ENCODE measurements at regions not wholly inside any gene's neighbourhood (a gene's known extent, or its start where the extent isn't known, plus 50 kb on each side); places are given as distances from the start of the nearest gene placed in this dataset.
"Not testable (repeated sequence)": the region's sequence is repeated elsewhere in the genome, so short reads cannot be mapped to it uniquely, and the experiment has no call there.

DNA sequence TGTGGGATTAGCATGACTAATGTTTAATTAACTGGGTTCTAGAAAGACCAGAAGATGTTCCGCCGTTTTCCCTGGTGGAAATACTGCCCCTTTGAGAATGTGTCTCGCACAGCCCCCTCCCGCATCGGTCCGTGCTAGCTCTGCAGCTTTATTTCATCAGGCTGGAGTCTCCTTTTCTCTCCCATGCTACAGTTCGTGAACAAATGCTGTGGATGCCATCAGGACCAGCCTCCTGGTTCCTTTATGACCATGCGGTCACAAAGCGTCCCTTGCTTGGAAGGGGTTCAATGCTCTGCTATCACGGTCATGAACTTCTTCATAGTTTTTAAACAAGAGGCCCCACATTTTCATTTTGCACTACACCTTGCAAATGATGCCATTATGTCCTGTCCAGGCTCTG is 157.7 kb upstream of the TMEM132C start:
- FAIRE-seq: no peak

DNA sequence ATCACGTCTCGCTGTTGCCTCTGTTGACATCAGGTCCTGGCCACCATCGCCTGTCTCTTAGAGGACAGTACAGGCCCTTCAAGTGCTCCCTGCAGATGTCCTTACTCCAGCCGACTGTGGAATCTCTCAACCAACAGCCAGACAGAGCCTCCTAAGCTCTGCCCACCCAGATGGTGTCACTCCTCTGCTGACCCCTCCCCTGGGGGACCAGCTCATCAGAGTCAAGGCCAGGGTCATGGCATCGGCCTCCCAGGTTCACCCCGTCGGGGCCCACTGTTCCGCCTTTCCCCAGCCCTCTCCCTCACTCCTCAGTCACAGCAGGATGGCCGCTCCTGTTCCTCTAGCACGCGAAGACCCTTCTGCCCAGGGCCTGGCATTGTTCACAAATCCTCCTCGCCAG is 157.3 kb upstream of the TMEM132C start:
- FAIRE-seq: no peak

DNA sequence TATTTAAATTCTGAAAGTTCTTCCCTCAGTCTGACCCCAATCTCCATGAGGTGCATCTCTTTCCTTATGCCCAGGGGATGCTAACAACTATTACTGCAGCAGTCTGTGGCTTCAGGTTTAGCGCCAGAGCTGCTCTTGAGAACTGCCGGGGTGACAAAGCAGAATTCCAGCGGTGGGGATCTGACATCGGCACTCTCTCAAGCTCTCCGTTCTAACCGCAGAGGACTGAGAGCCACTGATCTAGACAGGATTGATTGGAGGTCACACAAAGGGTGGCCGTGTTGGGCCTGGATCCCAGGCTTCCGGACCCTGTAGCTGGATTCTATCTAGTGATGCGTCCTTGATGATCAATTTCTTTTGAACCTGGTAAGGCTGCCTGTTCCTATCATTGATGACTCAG is 155.6 kb upstream of the TMEM132C start:
- FAIRE-seq: no peak

DNA sequence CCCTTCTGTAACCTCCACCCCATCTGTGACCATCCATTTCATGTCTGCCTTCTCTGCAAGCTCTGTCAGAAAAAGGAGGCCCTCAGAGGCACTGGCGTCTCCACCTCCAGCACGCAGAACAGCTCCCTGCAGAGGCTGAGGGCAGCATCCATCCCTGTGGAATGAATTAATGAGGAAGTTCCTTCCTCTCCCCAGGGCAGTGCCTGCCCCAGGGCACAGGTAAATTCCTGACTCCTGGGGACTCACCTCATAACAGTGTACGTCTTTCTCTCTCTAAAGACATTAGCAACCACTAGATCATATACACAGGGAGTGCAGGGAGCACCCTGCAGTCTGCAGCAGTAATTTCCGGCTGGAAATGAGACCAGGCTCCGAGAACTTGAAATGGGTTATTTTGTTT is 155.0 kb upstream of the TMEM132C start:
- FAIRE-seq: no peak

DNA sequence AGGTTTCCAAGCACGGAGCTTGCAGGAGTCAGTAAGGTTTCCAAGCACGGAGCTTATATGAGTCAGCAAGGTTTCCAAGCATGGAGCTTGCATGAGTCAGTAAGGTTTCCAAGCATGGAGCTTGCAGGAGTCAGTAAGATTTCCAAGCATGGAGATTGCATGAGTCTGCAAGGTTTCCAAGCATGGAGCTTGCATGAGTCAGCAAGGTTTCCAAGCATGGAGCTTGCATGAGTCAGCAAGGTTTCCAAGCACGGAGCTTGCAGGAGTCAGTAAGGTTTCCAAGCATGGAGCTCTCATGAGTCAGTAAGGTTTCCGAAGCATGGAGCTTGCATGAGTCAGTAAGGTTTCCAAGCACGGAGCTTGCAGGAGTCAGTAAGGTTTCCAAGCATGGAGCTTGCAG is 153.7 kb upstream of the TMEM132C start:
- not testable (repeated sequence) for FAIRE-seq

DNA sequence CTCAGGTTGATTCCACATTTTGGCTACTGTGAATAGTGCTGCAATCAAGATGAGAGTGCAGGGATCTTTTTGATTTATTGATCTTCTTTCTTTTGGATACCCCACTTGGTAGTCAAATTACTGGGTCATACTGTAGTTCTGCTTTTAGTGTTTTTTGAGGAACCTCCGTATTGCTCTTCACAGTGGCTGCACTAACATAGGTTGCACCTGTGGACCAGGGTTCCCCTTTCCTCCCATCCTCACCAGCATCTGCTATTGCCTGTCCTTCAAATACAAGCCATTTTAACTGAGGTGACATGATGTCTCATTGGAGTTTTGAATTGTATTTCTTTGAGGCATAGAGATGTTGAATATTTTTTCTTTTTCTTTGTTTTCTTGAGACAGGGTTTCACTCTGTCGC is 152.5 kb upstream of the TMEM132C start:
- no peak for FAIRE-seq

DNA sequence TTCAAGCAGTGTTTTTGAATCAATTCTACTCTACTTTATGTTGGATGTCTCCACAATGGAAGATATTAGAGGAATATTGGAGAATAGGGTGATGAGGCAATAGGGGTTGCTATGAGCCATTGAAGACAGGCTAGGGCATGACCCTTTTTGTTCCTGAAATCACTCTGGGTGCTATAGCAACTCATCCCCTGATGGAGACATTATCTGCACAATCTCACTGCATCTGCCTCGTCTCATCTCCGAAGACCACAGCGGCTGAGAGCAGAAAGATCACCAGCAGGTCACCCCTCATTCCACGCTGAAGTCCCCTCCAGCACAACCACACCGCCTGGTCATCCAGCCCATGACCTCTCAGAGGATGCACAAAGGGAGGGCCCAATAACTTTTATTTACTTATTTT is 150.4 kb upstream of the TMEM132C start:
- FAIRE-seq: no peak

DNA sequence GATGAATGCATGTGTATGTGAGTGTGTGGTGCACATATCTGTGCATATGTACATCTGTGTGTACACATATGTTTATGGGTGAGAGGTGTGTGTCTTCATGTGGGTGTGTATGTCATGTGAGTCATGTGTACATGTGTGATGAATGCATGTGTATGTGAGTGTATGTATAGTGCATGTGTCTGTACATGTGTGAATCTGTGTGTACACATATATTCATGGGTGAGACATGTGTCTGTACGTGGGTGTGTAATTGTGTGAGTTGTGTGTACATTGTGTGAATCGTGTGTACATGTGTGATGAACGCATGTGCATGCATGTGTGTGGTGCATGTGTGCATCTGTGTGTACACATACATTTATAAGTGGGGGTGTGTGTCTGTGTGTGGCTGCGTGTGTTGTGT is 146.9 kb upstream of the TMEM132C start:
- FAIRE-seq: no peak

DNA sequence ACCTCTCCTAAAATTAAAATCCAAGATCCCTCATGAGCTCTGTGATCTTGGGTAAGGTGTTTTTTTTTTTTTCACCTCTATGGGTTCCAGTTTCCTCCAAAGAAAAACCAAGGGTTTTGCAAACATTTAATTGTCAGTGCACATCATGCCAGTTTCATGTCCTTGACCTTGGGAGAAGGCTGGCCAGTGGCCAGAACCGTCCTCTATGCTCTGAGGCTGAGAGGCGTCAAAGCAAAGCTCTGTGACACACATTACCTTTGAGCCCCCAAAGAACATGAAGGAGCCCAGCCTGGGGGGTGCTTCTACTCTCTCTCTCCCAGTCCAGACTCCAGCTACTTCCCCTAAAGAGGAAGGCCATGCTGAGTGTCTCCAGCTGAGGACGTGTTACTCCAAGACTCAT is 145.5 kb upstream of the TMEM132C start:
- no peak for FAIRE-seq

DNA sequence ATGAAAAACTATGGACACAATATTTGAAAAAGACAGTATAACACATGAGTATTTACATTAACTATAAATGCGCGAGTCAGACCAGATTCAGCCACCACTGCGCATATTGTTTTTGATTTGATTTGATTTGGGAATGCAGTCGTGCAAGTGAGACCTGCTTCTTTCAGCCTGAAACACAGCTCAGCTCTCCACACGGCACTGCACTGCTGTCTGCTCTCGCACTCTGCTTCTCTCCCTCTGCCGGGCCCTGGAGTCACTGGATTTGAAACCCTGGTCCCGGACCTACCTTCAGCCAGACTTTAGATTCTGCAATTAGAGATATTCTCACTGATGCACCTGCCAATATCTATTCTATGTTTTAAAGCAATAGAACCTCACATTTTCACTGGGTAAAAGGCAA is 143.9 kb upstream of the TMEM132C start:
- FAIRE-seq: no peak

DNA sequence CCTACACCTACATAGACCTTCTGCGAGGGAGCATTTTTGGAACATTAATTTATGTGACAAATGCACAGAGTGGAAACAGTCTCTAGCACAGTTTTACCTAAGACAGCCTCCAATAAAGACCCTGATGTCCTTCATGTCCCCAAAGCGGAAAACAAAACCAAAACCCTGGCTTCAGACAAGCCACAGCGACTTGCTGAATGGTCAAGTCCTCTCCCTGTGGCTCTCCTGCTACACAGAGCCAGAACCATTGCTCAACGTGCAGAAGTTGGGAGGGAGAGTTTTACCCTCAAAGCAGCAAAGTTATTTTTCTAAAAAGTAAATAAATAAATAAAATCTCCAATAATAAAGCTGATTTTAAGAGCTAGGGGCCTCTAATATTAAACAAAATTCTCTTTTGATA is 135.0 kb upstream of the TMEM132C start:
- no peak for FAIRE-seq

DNA sequence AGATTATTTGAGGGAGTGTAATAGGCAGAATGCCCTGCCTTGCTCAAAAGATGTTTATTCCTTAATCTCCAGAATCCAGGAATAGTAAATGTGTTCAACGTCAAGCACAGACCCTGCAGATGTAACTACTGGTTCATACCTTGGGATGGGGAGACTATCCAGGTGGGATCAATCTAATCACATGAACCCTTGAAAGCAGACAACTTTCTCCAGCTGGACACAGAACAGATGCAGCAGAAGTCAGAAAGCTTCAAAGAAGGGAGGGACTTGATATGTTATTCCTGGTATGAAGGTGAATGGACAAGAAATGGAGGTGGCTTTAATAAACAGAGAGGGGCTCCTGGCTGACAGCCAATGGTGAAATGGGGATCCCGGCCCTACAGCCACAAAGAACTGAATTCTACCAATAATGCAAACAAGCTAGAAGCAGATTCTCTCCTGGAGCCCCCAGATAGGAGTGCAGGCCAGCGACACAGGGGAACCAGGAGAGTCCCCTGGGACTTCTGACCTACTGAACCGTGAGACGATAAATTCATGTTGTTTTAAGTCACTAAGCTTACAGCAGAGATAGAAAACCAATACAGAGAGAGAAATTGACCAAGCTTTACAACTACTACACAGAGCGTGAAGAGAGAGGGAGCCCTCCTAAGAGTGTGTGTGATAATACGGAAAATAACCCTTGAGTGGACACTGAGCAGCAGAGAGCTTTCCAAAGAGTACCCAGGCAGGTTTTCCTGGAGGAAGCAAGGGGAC is 133.5 kb upstream of the TMEM132C start:
- FAIRE-seq: no peak

DNA sequence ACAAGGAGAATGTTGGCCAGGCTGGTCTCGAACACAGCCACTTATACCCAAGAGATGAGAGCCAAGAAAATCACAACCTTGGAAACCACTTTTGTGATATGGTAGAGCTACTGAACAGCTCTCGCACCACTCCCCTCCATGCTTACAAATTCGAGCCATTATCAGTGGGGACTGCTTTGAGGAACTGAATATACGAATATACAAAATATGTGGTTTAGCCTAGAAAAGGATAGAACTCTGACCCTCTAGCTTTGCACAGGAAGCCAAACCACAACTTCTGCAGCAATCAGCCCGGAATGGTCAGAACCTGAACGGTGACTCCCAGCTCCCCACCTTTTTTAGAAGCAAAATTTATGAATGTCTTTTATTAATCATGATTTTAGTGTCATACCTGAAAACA is 129.8 kb upstream of the TMEM132C start:
- FAIRE-seq: no peak

DNA sequence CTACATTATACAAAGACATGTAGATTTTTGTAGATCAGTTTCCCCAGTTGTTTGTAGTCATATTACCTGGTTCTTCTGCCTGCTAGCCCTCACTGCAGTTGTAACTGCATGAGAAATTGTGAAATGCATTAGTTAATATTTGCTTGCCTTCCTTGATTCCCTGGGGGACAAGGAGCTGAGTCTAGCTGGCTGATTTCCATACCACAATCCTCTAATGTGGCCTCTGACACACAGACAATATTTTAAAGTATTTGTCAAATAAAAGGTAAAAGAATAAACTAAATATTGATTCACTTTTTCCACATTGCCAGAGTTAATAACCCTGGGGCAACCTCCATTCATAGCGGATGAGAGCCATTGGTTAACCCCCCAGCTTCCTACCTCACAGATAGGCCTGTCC is 128.8 kb upstream of the TMEM132C start:
- no peak for FAIRE-seq

DNA sequence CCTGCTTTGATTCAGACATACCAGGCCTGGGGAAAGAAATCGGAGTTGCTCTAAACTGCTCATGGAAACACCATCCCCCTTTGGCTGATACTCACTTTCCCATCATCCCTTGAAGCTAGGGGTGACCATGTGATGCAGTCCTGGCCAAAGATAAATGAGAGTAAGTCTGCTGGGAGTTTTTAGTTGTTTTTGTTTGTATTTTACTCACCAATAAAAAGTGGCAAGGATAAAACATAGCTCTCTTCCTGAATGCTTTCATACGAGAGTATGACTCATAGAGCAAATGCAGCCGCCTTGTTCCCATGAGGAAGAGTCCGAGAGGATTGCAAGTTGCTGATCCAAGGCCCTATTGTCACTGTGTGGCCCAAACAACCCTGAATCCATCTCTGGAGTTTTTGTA is 126.4 kb upstream of the TMEM132C start:
- FAIRE-seq: no peak

DNA sequence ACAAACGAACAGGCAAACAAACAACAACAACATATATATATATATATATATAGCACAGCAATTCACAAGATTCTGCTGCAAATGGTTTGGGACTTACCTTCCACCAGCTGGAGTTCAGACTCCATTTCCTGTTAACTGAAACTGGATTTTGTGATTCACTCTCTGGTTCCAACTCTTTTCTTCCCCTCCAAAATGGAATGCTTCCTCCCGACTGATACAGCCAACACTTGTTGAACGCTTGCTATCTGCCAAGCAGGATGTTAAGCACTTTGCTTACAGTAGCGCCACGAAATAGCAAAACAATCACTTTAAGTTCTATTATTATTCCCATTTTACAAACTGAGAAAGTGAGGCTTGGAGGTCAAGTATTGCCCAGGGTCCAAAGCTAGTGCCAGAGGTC is 116.0 kb upstream of the TMEM132C start:
- no peak for FAIRE-seq

DNA sequence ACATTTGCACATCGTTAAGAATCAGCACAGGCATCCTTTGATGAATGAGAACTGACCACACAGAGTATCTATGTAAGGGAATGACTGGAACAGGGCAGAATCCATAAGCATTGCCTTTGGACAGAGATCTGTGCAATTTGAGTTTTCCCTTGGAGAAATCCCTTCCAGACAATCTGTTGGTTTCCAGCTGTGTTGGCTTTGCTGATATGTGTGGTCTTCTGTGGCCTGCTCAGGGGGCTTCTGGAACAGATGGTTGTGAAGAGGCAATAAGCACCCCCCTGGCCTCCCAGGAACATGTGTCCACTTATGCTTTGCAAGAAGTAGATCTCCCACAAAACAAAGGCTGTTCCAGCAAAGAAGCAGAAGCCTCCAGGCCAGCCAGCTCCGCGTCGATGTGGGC is 111.4 kb upstream of the TMEM132C start:
- no peak for FAIRE-seq

DNA sequence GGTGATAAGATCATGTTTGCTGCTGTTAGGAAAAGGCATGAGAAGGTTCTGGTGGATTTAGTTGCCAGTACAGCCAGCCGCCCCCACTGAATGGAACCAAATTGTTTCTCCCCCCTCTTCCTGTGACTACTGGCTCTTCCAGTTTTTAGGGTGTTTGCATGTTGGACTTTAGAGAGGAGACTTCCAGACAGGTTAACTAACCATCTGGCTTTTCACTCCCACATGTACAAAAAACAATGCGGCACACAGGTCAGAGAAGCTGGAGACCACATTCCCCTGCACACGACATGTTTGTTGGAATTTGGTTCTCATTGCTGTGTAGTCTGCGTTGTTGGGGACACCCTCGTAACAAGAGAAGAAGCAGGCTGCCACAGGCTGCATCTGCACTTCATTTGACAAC is 103.9 kb upstream of the TMEM132C start:
- no peak for FAIRE-seq

DNA sequence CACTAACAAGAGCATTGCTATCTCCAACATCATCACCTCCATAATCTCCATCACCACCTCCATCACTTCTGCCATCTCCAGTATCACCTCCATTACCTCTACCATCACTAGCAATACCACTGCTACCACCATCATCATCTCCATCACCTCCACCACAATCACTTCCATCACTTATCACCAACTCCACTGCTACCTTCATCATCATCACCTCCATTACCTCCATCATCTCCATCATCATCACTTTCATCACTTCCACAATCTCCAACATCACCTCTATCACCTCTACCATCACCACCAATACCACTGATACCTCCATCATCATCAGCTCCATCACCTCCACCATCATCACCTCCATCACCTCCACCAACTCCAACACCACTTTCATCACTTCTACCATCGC is 102.4 kb upstream of the TMEM132C start:
- FAIRE-seq: no peak

DNA sequence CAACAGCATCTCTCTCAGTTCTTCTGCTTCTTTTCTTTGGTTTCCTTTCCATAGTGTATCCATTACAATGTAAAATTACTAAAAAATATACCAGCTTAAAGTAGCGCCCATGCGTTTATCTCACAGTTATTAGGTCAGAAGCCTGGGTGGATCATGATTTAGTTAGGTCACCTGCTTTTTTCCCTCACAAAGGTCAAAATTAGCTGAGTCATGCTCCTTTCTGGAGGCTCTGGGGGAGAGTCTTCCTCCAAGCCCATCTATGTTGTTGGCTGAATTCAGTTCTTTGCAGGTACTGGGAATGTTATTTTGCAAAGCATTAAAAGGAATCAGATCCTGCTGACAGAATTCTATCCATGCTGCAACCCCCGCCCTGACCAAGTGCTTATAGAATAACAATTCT is 101.6 kb upstream of the TMEM132C start:
- FAIRE-seq: no peak

DNA sequence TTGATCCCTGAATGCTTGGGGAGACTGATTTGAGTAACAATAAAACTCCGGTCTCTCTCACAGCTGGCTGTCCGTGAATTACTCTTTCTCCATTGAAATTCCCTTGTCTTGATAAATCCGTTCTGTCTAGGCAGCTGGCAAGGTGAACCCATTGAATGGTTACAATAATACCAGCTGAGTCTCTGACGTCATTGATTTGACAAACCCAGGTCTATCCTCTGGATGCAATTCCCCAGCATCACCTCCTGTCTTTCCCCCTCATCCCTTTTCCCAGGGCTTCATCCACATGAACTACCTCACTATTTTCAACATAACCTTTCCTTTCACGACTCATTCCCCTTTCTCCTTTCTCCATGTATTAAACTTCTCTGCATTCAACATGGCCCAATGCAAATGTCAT is 98.7 kb upstream of the TMEM132C start:
- FAIRE-seq: no peak

DNA sequence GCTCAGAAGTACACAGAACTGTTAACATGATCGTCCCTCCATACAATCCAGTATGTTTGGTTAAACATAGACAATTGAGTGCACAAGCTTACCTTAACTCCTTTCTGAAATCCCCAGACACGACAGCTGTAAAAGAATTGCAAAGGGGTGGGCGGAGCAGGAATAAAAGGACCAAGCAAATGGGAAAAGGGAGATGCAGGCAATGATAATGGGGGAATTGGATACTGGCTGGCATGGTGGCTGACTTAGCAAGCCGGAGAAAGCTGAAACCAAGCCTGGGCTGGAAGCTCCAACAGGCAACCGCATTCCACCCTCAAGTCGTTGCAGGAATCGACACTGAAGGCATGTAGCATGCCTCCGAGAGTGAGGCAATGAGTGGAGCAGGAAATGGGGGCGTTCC is 96.8 kb upstream of the TMEM132C start:
- no peak for FAIRE-seq

DNA sequence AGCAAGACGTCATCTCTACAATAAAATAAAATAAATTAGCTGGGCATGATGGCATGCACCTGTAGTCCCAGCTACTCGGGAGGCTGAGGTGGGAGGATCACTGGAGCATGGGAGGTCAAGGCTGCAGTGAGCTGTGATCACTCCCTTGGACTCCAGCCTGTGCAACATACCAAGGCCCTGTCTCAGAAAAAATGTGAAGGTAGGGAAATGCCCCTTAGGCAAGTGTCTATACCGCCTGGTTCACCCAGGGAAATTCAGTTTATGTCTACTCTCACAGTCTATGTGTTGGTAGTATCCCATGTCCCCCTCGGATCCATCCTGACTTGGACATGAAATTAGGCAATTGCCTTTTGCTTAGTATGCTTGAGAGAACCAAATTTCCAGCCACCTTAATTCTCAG is 88.4 kb upstream of the TMEM132C start:
- FAIRE-seq: no peak

DNA sequence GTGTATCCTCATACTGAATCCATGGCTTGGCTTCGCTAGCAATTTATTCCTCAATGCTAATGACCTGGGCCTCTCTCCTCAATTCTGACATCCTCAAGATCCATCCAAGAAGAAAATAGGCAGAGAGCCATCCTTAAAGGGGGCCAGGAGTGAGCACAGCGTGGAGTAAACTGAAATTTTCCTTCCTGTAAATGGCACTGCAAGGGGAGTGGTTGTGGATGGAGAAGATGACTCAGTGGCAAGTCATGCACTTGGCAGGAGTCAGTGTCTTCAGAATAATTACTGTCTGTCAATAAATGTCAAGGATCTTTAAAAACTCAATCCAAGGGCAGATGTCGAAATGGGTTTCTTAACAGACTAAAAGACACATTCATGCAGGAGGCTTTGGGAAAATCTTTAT is 88.0 kb upstream of the TMEM132C start:
- no peak for FAIRE-seq

DNA sequence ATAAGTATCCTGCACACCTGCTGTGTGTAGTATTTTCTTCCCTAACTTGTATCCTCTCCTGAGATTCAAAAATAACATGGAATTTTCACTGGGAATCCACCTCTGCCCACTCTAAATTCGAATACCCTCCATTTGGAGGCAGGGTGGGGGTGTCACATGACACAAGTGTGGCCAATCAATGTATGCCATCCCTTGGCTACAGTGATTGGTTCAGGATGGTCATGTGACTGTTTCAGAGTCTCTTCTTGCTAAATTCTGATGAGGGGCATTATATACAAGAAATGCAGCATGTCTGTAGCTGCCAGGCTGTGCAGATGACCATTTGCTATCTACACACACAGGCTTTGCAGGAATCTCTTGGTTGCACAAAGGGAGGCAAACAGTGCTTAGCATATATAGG is 86.8 kb upstream of the TMEM132C start:
- FAIRE-seq: no peak

DNA sequence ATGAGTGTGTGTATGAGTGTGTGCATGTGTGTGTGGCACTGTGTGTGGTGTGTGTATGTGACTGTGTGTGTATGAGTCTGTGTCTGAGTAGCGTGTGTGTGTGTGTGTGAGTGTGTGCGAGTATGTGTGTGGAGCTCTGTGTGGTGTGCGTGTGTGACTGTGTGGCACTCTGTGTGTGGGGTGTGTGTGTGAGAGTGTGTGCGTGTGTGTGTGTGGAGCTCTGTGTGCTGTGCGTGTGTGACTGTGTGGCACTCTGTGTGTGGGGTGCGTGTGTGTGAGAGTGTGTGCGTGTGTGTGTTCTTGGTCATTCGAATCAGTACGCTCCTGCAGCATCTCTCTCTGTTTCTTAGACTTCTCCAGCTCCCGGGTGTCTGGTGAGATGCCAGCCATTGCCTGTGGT is 76.9 kb upstream of the TMEM132C start:
- no peak for FAIRE-seq
